Posterior vena cava (tissue), 2 donors: ENCODE measurements at regions not wholly inside any gene's neighbourhood (a gene's known extent, or its start where the extent isn't known, plus 50 kb on each side); places are given as distances from the start of the nearest gene placed in this dataset.
"Not testable (repeated sequence)": the region's sequence is repeated elsewhere in the genome, so short reads cannot be mapped to it uniquely, and the experiment has no call there.

ENCODE experiments used
- DNase-seq: peaks from one replicate; pipeline ENCODE4 v3.0.0-alpha.2; 2020; ENCODE audit warnings: low spot score
- intact Hi-C, 2 donors: fragments of 100-400 bp; cut with DNase I; formaldehyde crosslinking; loops; one replicate each; pipeline versions ENCODE4 v1.14.1 to v1.14.2; 2022 to 2023
- donor health status: DM: yes; HTN: yes; CAD: no.
- donor health status: DM: yes; HTN: yes; CAD: no.

DNA sequence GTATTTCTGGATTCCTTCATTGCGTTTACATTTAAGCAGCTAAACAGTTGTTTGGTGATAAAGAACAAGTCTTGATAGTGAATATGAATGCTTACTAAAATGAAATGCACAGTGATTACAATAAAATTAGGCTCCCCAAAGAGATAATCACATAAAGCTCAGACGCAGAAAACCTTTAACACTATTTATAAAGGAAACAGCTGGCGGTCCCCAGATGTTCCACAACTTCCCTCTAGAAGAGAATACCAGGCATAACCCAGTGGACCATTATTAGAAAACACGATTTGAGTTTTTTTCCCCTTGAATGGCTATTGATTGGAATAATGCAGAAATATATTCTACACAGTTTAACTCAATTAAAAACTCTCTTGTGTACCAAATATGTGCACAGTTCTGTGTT, 573.2 kb downstream of the DIPK2A start:
- no peak for DNase-seq
- intact Hi-C loops, result no loop called here

DNA sequence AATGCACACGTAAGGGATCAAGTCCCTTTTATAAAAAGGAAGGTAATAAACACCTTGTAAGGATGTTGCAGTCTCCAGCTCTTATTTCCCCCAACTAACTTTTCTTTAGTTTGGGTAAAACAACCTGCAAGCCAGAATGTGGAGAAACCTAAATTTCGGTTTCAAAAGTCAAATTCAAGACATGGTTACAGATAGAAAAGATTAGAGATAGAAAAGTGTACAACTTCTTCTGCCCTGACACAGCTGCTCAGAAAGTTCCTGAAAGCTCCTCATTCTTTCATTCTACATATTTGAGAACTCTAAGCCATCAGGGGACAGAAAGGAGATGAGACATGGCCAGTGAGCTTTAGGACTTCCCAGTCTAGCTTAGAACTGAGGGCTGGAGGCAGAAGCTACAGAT, 574.9 kb downstream of the DIPK2A start:
- intact Hi-C loops, result no loop called here
- DNase-seq, result no peak

DNA sequence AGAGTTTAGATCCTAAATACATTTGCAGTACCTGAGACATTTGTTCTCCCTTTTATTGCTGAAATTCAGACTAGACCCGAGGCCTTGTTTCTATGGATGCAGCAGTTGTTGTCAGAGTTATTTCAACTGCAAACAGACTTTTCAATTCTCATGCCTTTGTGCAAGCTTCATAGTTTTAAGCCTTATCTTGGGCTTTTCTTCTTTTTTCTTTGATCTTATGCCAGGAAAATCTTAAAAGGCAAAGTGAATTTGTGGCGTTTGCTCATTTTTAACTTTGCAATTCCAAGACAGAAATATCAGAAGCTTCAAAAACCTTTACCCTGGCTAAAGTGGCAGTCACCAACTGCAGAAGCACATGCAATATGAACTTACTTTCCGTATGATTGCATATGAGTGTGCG, 576.7 kb downstream of the DIPK2A start:
- intact Hi-C loops, result no loop called here
- no peak for DNase-seq

DNA sequence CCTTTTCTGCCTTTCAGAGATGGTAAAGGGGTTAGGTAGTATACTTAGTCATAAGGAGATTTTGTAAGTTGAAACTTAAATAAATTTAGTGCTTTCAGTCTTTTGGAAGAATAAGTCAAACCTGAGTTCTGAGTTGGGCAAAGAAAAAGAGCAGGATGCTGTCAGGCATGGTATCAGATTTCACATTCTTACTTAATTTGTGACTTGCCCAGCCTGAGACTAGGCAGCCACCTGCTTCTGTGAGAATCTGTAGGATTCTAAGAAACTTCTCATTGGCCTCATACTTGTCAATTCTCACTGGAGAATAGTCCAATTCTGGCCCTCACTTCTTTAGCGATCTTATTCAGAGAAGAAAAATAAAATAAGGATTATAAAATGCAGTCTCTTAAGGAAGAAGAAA, 577.5 kb downstream of the DIPK2A start:
- no peak for DNase-seq
- intact Hi-C loops, result no loop called here

DNA sequence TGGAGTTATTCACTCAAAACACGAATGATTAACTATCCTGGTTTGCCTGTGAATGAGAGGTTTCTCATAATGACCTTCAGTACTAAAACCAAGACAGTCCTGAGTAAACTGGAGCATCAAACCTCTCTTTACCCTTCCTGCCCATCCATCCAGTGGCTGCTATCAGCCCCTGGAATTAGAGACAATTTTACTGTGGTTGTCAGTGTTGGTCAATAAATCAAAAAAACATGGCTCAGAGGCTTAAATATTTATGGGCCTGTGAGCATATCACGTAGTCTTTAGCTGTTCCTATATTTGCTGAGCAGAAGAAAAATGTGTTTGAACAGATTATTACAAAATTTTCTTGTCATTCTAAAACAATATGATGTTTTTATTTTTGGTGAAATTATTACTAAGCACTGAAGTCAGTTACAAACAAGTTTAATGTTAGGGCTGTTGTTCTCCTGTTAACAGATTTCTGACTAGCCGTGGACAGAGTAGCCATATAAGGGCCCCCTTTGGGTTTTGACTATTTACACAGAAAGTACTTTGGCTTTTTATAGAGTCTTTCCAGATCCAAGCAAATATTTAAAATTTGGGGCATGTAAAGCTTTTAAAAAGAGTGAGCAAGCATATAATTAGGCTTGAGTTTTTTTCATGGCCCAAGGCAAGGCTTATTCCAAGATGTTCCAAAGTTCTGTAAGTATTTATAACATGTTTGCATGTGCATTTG, 580.9 kb downstream of the DIPK2A start:
- no peak for DNase-seq
- intact Hi-C loops, result no loop called here

DNA sequence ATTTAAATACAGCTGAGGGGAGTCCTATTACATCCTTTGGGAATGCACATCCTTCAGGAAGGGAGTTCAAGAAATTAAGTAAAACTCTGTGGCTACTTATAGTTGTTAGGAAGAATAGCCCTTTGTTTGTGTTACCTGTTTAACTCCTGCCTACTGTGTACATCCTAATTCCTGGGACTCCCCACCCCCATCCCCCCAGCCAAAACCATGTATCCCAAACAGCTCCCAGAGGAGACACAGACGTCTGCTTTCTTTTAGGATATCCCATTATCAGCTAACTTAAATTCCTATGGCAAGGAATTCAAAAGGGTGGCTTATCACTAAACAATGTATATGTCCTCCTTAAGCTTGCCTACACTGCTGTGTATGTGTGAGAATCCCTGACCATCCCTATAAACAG, 581.7 kb downstream of the DIPK2A start:
- intact Hi-C loops, result no loop called here
- no peak for DNase-seq

DNA sequence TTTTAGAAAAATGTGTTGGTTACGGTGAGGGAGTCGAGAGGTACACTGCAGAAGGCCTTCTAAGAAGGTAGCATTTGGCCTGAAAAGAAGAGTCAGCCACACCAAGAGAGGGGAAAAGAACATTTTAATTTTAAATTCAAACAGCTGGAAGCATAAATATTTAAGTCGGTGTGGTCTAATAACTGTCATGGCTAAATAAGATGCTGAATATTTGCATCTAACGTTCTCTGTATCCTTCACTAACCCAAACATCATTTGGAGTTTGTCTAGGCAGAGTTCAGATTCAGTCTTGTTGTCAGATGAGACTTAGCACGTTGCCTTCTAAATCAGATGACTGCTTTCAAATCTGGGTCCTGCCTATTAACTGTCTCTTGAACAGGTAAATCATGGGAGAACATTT, 583.3 kb downstream of the DIPK2A start:
- no peak for DNase-seq
- intact Hi-C loops, result no loop called here

DNA sequence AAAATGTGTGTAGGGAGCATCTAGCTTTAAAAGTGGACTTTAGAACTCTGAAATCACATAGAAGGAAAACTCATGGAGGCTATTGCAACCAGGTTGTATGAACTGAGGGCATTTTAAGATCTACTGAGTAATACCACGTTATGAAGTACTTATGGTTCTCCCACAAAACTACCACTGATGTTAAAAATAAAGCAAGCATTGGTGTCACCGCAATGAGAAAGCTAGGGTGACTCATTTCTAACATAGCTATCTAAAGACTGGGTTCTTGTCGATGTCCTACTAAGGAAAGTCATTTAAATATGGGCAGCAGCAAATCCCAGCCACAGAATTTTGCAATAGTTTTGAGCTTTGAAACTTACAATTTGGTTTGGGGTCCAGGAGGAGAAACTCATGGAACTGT, 584.8 kb downstream of the DIPK2A start:
- intact Hi-C loops, result no loop called here
- DNase-seq, result no peak

DNA sequence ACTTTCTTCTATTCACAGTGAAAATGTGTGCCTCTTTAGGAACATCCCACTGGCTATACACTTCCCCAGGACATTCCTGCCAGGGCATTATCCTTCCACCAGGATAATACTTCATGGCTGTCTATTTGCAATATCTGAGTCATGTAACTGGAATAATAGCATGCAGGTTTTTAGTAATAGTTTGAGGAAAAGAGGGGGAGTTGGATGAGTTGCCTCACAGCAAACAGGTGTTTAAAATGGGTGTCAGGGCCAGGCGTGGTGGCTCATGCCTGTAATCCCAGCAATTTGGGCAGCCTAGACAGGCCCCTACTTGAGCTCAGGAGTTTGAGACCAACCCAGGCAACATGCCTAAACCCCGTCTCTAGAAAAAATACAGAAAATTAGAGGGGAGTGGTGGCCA, 585.9 kb downstream of the DIPK2A start:
- no peak for DNase-seq
- intact Hi-C loops, result no loop called here

DNA sequence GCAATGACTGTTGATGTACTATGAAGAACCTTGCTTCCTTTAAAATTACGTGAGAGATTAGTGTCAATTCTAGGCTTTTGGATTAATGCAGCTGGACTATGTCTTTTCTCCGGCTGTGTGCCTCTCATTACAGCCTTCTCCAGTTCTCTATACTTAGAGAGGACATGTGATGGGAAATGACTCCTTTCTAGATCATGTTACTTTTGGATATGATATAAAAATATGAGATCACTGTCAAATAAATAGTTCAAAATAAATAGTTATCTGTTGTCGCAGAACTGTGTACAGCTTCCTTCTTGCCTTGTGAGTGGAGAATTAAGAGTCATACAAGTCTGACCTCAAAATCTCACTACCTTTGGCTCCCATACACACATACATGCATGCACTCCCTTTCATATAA, 592.4 kb downstream of the DIPK2A start:
- no peak for DNase-seq
- intact Hi-C loops, result no loop called here

DNA sequence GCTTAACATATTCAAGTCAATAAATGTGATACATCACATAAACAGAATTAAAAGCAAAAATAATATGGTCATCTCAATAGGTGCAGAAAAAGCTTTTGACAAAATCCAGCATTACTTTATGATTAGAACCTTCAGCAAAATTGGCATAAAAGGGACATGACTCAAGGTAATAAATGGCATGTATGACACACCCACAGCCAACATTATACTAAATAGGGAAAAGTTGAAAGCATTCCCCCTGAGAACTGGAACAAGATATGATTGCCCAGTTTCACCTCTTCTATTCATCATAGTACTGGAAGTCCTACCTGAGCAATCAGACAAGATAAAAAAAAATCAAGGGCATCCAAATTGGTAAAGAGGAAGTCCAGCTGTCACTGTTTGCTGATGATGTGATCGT, 594.7 kb downstream of the DIPK2A start:
- DNase-seq, result no peak
- intact Hi-C loops, result no loop called here

DNA sequence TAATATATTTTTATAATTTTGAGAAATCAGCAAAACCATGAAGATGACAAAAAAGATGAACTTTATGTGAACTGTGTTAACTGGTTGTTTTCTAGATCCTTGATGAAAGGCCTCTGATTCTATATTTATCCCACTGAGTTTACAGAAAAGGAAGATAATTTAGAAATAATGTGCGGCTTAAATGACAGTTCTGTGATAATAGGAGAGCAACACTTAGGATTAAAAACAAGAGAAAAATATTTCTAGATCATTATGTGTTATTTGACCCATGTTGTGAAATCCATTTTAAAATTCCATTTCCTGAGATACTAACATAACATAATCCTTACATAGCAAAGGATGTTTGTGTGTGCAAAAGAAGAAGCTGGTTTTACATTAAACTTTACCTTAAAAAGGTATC, 598.0 kb downstream of the DIPK2A start:
- intact Hi-C loops, result no loop called here
- DNase-seq, result no peak

DNA sequence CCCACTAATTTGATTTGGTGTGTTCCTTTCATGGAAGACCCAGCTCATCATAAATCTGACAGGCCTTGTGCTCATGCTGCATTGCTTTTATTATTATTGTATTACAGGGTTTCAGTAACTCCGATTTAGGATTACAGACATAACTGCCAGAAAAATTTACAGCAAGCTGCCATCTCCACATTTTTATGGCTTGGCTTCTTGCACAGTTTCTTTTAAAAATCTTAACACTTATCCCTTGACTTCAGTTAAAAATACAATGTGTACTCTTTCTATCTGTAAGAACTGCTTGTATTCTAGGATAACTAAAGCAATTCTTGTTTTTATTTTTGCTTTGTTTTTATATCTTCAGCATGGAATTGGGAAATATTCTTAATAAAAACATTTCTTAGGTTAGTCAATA, 612.2 kb downstream of the DIPK2A start:
- intact Hi-C loops, result no loop called here
- no peak for DNase-seq

DNA sequence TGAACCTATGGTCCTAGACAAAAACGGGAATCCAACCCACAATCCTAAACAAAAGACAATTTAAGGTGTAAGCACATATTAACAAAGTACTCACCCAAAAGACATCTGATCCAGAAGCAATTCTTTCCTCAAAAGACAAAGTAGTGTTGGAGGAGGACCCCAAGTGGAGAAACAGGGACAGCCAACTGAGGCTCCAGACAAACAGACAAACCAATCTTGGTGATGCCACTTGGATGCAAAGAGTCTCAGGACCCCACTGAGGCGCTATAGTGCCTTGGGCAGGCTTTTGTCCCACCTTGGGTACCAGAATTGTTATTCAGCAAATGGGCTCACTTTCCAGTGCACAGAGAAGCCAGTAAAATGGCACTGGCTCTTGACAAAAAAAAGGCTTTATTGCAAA, 613.8 kb downstream of the DIPK2A start:
- DNase-seq, result no peak
- intact Hi-C loops, result no loop called here

DNA sequence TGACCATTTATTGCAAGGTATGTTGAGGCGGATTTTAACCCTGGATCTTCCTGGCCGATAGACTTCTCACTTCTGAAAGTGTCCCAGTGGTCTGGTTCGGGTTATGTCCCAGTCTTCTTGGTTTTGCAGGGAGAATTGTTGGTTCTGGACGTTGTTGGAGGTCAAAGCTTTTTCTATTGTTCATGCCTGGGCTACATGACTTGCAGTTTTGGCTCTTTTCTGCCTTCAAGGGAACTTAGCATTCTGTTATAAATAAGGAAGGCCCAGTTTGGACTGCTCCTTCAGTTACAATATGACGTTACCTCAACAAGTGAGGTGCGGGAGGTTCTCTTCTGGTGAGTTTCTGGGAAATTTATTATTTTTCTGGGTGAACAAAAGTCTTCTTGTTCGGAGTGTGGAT, 614.3 kb downstream of the DIPK2A start:
- no peak for DNase-seq
- intact Hi-C loops, result no loop called here

DNA sequence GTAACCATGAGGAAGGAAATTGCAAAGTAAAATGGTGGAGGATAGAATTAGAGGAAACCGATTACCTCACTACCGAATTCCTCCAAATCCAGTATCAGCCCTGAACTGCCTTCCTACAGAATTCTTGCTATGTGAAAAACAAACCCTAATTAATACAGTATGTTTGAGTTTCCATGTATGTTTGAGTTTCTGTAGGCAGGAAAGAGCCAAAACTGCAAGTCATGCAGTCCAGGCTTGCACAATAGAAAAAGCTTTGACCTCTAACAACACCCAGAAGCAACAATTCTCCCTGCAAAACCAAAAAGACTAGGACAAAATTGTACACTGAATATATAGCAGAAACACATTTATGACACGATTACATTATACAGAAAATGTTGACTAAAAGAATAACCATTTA, 614.8 kb downstream of the DIPK2A start:
- no peak for DNase-seq

DNA sequence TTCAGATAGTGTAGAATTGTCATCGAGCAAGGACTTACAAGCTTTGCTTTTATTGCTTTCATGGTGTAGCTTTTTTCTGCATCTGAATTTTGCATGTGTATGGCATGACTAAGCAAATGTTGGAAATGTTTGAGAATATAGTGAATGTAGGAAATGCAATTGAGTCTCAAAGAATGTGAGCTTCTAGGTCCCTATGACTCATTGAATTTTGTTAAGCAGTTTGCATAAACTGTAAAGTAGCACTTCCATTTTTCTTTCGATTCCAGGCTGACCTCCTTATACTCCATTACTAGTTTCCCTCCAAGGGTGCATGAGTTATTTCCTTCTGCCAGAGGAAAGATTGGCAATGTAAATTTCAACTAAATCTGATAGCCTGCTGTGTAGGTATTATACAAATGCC, 619.2 kb downstream of the DIPK2A start:
- DNase-seq, result no peak
- intact Hi-C loops, result no loop called here

More for the DNA sequence above, 614.8 kb downstream of the DIPK2A start:
- intact Hi-C loops, result no loop called here

DNA sequence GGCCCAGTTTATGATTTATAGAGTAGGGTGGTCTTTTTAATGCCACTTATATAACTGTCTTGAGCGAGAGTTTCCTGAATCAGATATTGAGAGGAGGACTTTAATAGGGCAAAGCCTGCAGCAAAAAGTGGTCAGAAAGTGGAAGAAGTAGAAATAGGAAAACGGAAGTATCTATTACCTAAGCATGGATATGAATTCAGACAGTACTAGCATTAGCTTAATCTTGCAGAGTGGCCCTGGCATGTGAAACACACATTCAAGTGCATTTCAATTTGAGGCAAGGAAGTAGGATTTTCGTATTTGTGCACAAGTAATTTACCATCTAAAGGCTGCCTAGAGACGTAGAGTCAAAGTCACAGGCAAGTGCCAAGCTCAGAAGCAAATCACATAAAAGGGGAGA, 622.3 kb downstream of the DIPK2A start:
- intact Hi-C loops, result no loop called here
- no peak for DNase-seq

DNA sequence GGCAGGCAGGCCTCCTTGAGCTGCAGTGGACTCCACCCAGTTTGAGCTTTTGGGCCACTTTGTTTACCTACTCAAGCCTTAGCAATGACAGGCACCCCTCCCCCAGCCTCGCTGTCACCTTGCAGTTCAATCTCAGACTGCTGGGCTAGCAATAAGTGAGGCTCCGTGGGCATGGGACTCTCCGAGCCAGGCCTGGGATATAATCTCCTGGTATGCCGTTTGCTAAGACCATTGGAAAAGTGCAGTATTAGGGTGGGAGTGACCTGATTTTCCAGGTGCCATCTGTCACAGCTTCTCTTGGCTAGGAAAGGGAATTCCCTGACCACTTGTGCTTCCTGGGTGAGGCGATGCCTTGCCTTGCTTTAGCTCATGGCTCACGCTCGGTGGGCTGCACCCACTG, 648.6 kb downstream of the DIPK2A start:
- DNase-seq, intact Hi-C loops: not testable (repeated sequence)

DNA sequence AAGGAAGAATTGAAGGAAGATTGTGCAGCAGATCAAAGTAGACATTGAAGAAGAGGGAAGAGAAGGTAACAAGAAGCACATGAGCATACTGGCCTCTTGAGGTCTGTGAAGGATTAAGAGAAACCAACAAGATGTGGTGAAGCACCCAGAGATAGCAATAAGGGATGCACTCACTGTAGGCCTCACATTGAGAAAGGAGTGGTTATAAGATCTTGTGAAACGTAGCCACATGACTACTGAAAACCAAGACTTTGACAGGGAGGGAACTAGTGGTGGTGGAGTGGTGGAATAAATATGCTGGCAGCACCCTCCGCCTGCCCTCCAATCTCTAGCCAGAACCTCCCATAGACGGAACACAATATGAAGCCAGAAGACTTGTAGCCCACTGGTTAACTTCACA, 651.2 kb downstream of the DIPK2A start:
- intact Hi-C loops, result no loop called here
- DNase-seq, result no peak

DNA sequence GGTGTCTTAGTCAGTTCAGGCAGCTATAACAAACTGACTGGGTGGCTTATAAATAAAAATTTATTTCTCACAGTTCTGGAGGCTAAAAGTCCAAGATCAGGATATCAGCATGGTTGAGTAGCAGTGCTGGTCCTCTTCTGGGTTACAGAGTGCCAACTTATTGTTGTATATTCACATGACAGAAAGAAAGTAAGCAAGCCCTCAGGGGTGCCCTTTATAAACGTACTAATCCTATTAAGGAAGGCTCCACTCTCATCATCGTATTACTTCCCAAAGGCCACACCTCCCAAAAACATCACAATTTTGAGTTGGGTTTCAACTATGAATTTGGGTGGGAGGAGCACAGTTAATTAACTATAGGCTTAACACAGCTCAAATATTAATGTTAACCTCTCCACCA, 653.0 kb downstream of the DIPK2A start:
- intact Hi-C loops, result no loop called here
- no peak for DNase-seq

DNA sequence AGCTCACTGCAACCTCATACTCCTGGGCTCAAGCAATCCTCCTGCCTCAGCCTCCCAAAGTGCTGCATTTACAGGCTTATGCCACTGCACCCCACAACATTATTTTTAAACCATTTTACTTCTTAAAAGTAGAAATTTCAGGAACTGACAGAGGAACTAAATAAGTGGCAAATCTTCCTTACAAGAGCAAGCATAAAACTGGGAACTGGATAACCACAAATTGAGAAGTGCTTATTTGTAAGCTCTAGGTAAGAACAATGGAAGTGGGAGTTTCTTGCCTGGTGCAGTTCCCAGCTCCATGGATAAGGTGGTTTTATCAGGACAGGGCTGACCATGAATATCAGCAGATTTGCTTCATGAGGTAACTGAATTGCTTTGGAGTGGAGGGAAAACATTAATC, 655.2 kb downstream of the DIPK2A start:
- intact Hi-C loops, result no loop called here
- no peak for DNase-seq
